ENCODE measurements at regions not wholly inside any gene's neighbourhood (a gene's known extent, or its start where the extent isn't known, plus 50 kb on each side); places are given as distances from the start of the nearest gene placed in this dataset.
"Not testable (repeated sequence)": the region's sequence is repeated elsewhere in the genome, so short reads cannot be mapped to it uniquely, and the experiment has no call there.

DNA sequence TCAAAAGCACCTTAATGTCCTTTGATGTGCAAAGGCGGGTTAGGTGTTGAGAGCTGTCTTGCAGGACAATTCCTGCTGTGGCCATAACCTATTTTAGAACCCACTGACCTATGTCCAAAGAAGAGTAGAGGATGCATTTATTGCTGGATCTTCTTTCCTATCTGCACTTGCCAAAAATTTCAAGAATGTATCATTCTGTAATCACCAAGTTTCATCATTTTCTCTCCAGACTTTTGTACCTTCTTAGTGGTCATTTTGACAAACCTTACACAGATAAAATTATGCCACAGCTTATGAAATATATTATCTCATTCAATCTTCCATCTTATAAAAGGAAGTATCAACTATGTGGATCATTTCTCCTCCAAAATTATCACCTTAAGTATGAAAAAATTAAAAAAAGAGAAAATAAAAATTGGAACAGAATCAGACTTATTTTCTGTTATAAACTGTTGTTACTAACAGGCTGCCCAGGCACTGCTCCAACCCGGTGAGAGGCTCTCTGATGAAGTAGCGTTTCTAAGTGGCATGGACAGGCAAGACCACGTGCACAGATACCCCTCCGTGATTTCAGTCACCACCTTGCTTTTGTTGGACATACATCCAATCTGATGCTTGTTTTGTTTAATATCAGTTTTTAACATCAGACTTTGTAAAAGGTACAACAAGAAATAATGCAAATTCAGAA is 559.9 kb upstream of the ID2 start:
- Histone ChIP-seq H3K27me3 (ENCODE audit: control insufficient read depth in 1 of 2, insufficient read depth in 2 of 2, low read length in 2 of 2) (no peaks in the 10 kb centered on the region), H3K36me3 (ENCODE audit: control insufficient read depth in 2 of 2, insufficient read depth in 2 of 2, low read length in 2 of 2) (no peaks in the 10 kb centered on the region), H3K27ac (ENCODE audit: low read length) (no peak overlapping the region), H3K9ac (ENCODE audit: low read length in 2 of 2) (no peak overlapping the region), H3K4me3 (ENCODE audit: low read length in 2 of 2) (no peak overlapping the region), H3K9me3 (ENCODE audit: control insufficient read depth in 2 of 2, low read length in 2 of 2) (no peaks in the 10 kb centered on the region), H3K4me1 (ENCODE audit: control insufficient read depth, insufficient read depth, low read length) (peaks cover 12% of the 10 kb centered on the region)

DNA sequence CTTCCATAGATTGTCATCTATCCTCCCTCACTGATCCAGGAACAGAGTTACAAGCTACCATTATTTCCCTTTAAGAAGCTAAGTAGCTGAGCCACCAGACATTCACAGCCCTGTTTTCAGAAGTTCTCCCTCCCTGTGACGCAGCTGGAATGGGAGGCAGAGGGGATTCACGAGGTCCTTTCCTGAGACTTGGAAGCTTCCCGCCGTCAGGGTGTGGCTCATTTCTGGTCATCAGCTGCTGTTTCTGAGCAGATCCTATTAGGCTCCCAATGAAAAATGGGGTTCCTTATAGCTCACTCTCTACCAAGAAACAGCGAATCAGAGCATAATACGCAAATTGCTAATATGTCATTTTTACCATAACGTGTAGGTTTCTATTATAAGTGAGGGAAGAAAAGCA is 559.3 kb upstream of the ID2 start:
- Histone ChIP-seq H3K9ac (ENCODE audit: low read length in 2 of 2) (no peak overlapping the region), H3K27me3 (ENCODE audit: control insufficient read depth in 1 of 2, insufficient read depth in 2 of 2, low read length in 2 of 2) (no peaks in the 10 kb centered on the region), H3K27ac (ENCODE audit: low read length) (no peak overlapping the region), H3K4me1 (ENCODE audit: control insufficient read depth, insufficient read depth, low read length) (peaks cover 12% of the 10 kb centered on the region), H3K4me3 (ENCODE audit: low read length in 2 of 2) (no peak overlapping the region), H3K36me3 (ENCODE audit: control insufficient read depth in 2 of 2, insufficient read depth in 2 of 2, low read length in 2 of 2) (no peaks in the 10 kb centered on the region), H3K9me3 (ENCODE audit: control insufficient read depth in 2 of 2, low read length in 2 of 2) (no peaks in the 10 kb centered on the region)

DNA sequence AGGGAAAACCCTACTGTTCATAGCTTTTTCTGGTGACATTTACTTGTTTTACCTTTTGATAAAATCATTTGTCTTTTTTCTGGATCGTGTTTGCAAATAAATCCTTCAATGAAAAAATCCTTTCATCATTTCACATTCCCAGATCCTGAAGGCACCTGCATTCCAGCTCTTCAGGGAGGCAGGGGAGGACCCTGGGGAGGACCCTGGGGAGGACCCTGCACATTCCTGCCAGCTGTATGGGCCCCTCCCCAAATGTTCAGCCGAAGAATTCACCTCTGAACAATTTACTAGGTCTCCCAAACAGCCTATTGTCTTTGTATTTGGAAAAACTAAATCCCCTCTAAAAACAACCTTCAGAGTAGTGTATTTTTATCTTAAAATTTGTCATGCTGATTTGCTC is 558.4 kb upstream of the ID2 start:
- H3K4me3 ChIP-seq (ENCODE audit: low read length in 2 of 2): no peak overlapping the region
- no peaks in the 10 kb centered on the region for H3K9me3 ChIP-seq (ENCODE audit: control insufficient read depth in 2 of 2, low read length in 2 of 2)
- no peak overlapping the region for H3K27ac ChIP-seq (ENCODE audit: low read length)
- no peaks in the 10 kb centered on the region for H3K36me3 ChIP-seq (ENCODE audit: control insufficient read depth in 2 of 2, insufficient read depth in 2 of 2, low read length in 2 of 2)
- H3K9ac ChIP-seq (ENCODE audit: low read length in 2 of 2): no peak overlapping the region
- peaks cover 12% of the 10 kb centered on the region for H3K4me1 ChIP-seq (ENCODE audit: control insufficient read depth, insufficient read depth, low read length)
- H3K27me3 ChIP-seq (ENCODE audit: control insufficient read depth in 1 of 2, insufficient read depth in 2 of 2, low read length in 2 of 2): no peaks in the 10 kb centered on the region

DNA sequence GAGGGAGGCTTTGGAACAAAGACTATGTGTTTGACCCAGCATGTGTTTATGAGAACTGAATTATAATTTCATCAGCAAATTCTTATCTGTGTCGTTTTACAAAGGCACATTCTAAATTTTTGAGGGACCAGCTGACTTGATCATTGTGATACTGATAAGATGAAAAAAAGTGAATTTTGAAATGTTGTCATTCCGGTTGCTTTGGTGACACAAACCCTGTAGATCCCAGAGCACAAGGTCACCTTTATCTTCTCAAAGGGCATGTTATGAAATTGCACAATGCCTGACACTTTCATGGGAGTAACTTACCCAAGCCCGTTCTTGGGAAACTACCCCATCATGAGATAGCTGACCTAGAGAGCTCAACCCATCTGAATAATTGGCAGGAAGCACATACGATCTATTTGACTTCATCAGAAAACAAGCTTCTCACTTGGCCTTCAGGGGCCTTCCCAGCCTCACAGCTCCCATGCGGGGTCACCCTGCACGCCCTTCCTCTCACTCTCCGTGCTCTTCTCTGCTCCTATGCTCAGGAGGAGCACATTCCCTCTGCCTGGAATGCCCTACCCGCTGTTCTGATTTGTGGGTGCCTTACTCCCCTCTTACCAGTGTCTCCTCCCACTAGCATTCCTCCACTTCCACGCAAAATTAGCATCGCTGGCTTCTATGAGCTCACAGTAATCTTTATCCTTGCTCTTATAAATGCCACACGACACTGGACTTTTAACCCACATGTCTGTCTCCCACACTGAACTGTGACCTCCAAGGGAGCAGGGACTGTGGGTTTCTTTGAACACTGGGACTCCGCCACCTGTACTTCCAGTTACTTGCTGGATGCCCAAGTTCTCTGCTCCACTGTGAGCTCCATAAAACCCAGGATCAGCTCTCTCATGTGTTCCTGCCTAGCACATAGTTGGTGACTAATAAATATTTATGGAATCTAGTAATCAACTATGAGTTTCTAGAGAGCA is 555.8 kb upstream of the ID2 start:
- no peak overlapping the region for H3K4me3 ChIP-seq (ENCODE audit: low read length in 2 of 2)
- no peaks in the 10 kb centered on the region for H3K36me3 ChIP-seq (ENCODE audit: control insufficient read depth in 2 of 2, insufficient read depth in 2 of 2, low read length in 2 of 2)
- H3K9me3 ChIP-seq (ENCODE audit: control insufficient read depth in 2 of 2, low read length in 2 of 2): no peaks in the 10 kb centered on the region
- no peak overlapping the region for H3K27ac ChIP-seq (ENCODE audit: low read length)
- H3K9ac ChIP-seq (ENCODE audit: low read length in 2 of 2): no peak overlapping the region
- H3K4me1 ChIP-seq (ENCODE audit: control insufficient read depth, insufficient read depth, low read length): no peaks in the 10 kb centered on the region
- no peaks in the 10 kb centered on the region for H3K27me3 ChIP-seq (ENCODE audit: control insufficient read depth in 1 of 2, insufficient read depth in 2 of 2, low read length in 2 of 2)

DNA sequence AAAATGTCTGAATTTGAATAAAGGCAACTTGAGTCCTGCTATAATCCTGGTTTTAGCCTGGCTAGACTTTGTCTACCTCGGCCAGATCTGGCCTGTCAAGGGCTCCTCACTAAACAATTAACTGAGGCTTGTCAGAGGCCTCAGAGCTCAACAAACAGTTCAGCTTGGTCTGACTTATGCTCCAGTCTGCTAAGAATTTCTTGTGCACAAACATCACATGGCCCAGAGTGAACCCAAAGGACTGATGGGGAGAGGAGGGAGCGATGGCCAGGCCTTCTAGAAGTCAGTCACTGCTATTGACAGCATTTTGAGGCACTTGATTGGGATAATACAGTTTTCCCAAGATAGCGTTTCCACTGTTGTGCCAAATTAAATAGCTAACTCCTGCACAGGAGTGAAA is 555.1 kb upstream of the ID2 start:
- Histone ChIP-seq H3K27me3 (ENCODE audit: control insufficient read depth in 1 of 2, insufficient read depth in 2 of 2, low read length in 2 of 2) (no peaks in the 10 kb centered on the region), H3K9me3 (ENCODE audit: control insufficient read depth in 2 of 2, low read length in 2 of 2) (no peaks in the 10 kb centered on the region), H3K27ac (ENCODE audit: low read length) (no peak overlapping the region), H3K4me1 (ENCODE audit: control insufficient read depth, insufficient read depth, low read length) (no peaks in the 10 kb centered on the region), H3K36me3 (ENCODE audit: control insufficient read depth in 2 of 2, insufficient read depth in 2 of 2, low read length in 2 of 2) (no peaks in the 10 kb centered on the region), H3K9ac (ENCODE audit: low read length in 2 of 2) (no peak overlapping the region), H3K4me3 (ENCODE audit: low read length in 2 of 2) (no peak overlapping the region)

DNA sequence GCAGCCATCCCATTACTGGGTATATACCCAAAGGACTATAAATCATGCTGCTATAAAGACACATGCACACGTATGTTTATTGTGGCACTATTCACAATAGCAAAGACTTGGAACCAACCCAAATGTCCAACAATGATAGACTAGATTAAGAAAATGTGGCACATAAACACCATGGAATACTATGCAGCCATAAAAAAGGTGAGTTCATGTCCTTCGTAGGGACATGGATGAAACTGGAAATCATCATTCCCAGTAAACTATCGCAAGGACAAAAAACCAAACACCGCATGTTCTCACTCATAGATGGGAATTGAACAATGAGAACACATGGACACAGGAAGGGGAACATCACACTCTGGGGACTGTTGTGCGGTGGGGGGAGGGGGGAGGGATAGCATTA is 550.4 kb upstream of the ID2 start:
- H3K9ac ChIP-seq (ENCODE audit: low read length in 2 of 2); H3K27me3 ChIP-seq (ENCODE audit: control insufficient read depth in 1 of 2, insufficient read depth in 2 of 2, low read length in 2 of 2); H3K36me3 ChIP-seq (ENCODE audit: control insufficient read depth in 2 of 2, insufficient read depth in 2 of 2, low read length in 2 of 2): not testable (repeated sequence)

DNA sequence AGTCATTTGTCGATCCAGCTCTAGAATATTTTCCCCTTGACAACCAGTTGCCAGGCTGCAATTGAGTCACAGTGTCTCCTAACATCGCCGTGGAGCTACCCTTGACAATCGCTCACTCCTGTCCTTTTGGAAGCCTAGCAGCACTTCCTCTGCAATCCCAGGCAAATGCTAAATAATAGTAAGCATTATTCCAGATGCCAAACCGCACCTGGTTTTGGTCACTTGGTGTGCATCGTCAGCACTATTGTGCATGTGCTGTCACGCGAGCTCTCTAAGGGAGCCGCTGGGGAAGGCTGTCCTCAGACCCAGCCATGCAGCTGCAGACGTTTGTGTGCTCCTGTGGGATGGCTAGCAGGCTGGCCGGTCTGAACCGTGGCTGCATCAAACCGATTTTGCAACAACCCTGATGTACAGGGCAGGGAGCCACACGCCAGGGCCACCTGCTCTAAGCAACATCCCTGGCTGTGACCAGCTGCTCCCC is 549.5 kb upstream of the ID2 start:
- no peak overlapping the region for H3K9ac ChIP-seq (ENCODE audit: low read length in 2 of 2)
- H3K4me3 ChIP-seq (ENCODE audit: low read length in 2 of 2): no peak overlapping the region
- H3K36me3 ChIP-seq (ENCODE audit: control insufficient read depth in 2 of 2, insufficient read depth in 2 of 2, low read length in 2 of 2): no peaks in the 10 kb centered on the region
- no peak overlapping the region for H3K27ac ChIP-seq (ENCODE audit: low read length)
- H3K9me3 ChIP-seq (ENCODE audit: control insufficient read depth in 2 of 2, low read length in 2 of 2): no peaks in the 10 kb centered on the region
- peaks cover 7% of the 10 kb centered on the region for H3K4me1 ChIP-seq (ENCODE audit: control insufficient read depth, insufficient read depth, low read length)
- H3K27me3 ChIP-seq (ENCODE audit: control insufficient read depth in 1 of 2, insufficient read depth in 2 of 2, low read length in 2 of 2): no peaks in the 10 kb centered on the region

More for the DNA sequence above, 550.4 kb upstream of the ID2 start:
- not testable (repeated sequence) for H3K9me3 ChIP-seq (ENCODE audit: control insufficient read depth in 2 of 2, low read length in 2 of 2); H3K4me1 ChIP-seq (ENCODE audit: control insufficient read depth, insufficient read depth, low read length); H3K4me3 ChIP-seq (ENCODE audit: low read length in 2 of 2); H3K27ac ChIP-seq (ENCODE audit: low read length)

DNA sequence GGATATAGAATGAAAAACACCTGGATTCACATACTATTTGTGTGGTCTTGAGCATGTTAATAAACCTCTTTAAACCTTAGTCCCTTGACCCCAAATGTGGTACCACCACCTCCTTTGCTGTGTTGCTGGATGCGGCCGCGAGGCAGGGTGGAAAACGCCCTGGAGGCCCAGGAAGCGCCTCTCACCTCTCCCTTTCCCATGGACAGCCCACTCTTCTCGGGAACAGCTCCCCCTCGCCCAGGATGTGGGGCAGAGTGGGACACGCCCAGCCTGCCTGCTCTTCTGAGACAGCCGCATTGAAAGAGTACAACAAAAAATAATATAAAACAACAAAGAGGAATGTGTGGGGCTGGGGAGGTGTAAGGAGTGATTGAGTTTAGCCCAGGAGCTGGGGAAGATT is 549.0 kb upstream of the ID2 start:
- no peaks in the 10 kb centered on the region for H3K27me3 ChIP-seq (ENCODE audit: control insufficient read depth in 1 of 2, insufficient read depth in 2 of 2, low read length in 2 of 2)
- no peak overlapping the region for H3K9ac ChIP-seq (ENCODE audit: low read length in 2 of 2)

DNA sequence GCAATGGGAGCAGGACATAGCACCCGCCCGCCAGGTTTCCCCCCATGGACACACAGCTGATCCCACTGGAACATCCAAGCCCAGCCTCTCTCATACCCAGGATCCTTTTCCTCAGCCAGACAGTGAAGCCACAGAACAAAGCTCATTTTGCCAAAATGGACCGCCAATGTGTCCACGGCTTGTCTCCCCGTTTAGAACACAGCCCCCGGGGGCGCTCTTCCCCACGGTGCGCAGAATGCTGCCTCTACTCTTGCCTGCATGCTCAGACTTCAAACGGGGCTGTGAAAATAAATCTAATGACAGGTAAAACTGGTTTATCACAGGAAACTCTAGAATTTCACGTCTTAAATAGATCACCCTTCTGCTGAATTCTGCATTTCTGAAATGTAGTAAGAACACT is 548.5 kb upstream of the ID2 start:
- H3K4me3 ChIP-seq (ENCODE audit: low read length in 2 of 2): no peak overlapping the region
- no peak overlapping the region for H3K9ac ChIP-seq (ENCODE audit: low read length in 2 of 2)
- H3K27me3 ChIP-seq (ENCODE audit: control insufficient read depth in 1 of 2, insufficient read depth in 2 of 2, low read length in 2 of 2): no peaks in the 10 kb centered on the region
- H3K36me3 ChIP-seq (ENCODE audit: control insufficient read depth in 2 of 2, insufficient read depth in 2 of 2, low read length in 2 of 2): no peaks in the 10 kb centered on the region
- peaks cover 7% of the 10 kb centered on the region for H3K4me1 ChIP-seq (ENCODE audit: control insufficient read depth, insufficient read depth, low read length)
- H3K9me3 ChIP-seq (ENCODE audit: control insufficient read depth in 2 of 2, low read length in 2 of 2): no peaks in the 10 kb centered on the region
- H3K27ac ChIP-seq (ENCODE audit: low read length): no peak overlapping the region

More for the DNA sequence above, 549.0 kb upstream of the ID2 start:
- Histone ChIP-seq H3K27ac (ENCODE audit: low read length) (no peak overlapping the region), H3K36me3 (ENCODE audit: control insufficient read depth in 2 of 2, insufficient read depth in 2 of 2, low read length in 2 of 2) (no peaks in the 10 kb centered on the region), H3K4me1 (ENCODE audit: control insufficient read depth, insufficient read depth, low read length) (peaks cover 7% of the 10 kb centered on the region), H3K4me3 (ENCODE audit: low read length in 2 of 2) (no peak overlapping the region), H3K9me3 (ENCODE audit: control insufficient read depth in 2 of 2, low read length in 2 of 2) (no peaks in the 10 kb centered on the region)

DNA sequence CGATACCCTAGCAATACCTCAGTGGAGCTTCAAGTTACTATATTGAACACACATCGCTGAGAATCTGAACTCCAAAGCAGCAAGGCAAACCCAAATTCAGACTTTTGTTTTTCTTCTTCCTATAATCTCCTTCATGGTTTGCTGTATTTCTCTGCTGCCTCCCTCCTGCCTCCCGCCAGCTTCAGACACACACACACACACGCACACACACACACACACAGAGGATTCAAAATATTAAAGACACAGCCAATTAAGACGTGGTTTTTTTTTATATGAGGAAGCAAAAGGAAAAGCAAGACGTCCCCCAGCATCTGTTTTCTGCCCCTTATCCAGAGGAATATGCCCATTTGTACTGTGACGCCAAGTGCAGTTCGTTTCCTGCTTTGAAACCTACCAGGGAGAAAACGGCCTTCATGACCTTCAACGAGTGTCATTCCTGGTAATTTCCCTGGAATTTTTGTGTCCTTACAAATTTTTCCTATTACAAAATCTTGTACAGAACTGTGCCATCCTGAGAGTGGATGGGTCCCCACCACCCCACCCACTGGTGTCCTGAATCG is 547.9 kb upstream of the ID2 start:
- Histone ChIP-seq H3K36me3 (ENCODE audit: control insufficient read depth in 2 of 2, insufficient read depth in 2 of 2, low read length in 2 of 2) (no peaks in the 10 kb centered on the region), H3K27ac (ENCODE audit: low read length) (no peak overlapping the region), H3K9ac (ENCODE audit: low read length in 2 of 2) (no peak overlapping the region), H3K4me3 (ENCODE audit: low read length in 2 of 2) (no peak overlapping the region), H3K27me3 (ENCODE audit: control insufficient read depth in 1 of 2, insufficient read depth in 2 of 2, low read length in 2 of 2) (no peaks in the 10 kb centered on the region), H3K9me3 (ENCODE audit: control insufficient read depth in 2 of 2, low read length in 2 of 2) (no peaks in the 10 kb centered on the region), H3K4me1 (ENCODE audit: control insufficient read depth, insufficient read depth, low read length) (peaks cover 7% of the 10 kb centered on the region)

Measured in stomach smooth muscle (tissue), 2 donors.